Esophagus muscularis mucosa (tissue), 4 donors: ENCODE measurements at regions not wholly inside any gene's neighbourhood (a gene's known extent, or its start where the extent isn't known, plus 50 kb on each side); places are given as distances from the start of the nearest gene placed in this dataset.
A peak's percentile ranks its signal among the peaks of the same experiment; 100 is the strongest.

Experiments
- DNase-seq: peaks from one replicate; pipeline ENCODE4 v3.0.0-alpha.2; 2017; ENCODE audit errors: extremely low spot score
- H3K27ac ChIP-seq, 4 donors: fragments of 200-600 bp; sonication (generic); replicated peaks in 1 of 4; 1 replicate in 3 of 4; 2 replicates in 1 of 4; pipeline ENCODE4 v1.5.1; 2016 to 2019; ENCODE audit warnings: mild to moderate bottlenecking in 1 of 4
- H3K27me3 ChIP-seq, 4 donors: fragments of 200-600 bp; sonication (generic); one replicate each; pipeline versions ENCODE4 v1.5.1 to v1.6.0; 2016 to 2019
- H3K36me3 ChIP-seq, 4 donors: fragments of 200-600 bp; sonication (generic); one replicate each; pipeline ENCODE4 v1.5.1; 2016 to 2019
- H3K4me1 ChIP-seq, 4 donors: fragments of 200-600 bp; sonication (generic); one replicate each; pipeline ENCODE4 v1.5.1; 2016 to 2019
- H3K4me3 ChIP-seq, 4 donors: fragments of 200-600 bp; sonication (generic); 1 replicate in 2 of 4; 2 replicates in 2 of 4; pipeline ENCODE4 v1.5.1; 2016 to 2019; ENCODE audit warnings: mild to moderate bottlenecking in 4 of 4, moderate library complexity in 1 of 4
- H3K9me3 ChIP-seq, 4 donors: fragments of 200-600 bp; sonication (generic); 1 replicate in 3 of 4; 2 replicates in 1 of 4; pipeline ENCODE4 v1.5.1; 2016 to 2019
- EP300 ChIP-seq: sonication (generic); formaldehyde crosslinking; IDR thresholded peaks from one replicate; pipeline ENCODE4 v1.6.1; 2017; ENCODE audit warnings: antibody characterized with exemption
- POLR2A ChIP-seq: fragments of 450-650 bp; IDR thresholded peaks from one replicate; pipeline ENCODE4 v1.6.1; 2017; ENCODE audit warnings: antibody characterized with exemption, moderate library complexity, mild to moderate bottlenecking, low read depth
- POLR2AphosphoS5 ChIP-seq, 2 donors: sonication (generic); formaldehyde crosslinking; IDR thresholded peaks; one replicate each; pipeline ENCODE4 v1.6.1; 2017; ENCODE audit warnings: antibody characterized with exemption in 2 of 2
- WGBS: methylation state at CpG from one replicate; pipeline ENCODE4 v1.1.5; 2018; 5-methylcytosine and 5-hydroxymethylcytosine counted together
- intact Hi-C: fragments of 100-400 bp; cut with DNase I; formaldehyde crosslinking; loops from one replicate; pipeline ENCODE4 v1.15.1; 2023
- TF ChIP-seq, protein P1 (sequence below), 3 experiments: fragments of 200-600 bp in 2 of 3; fragments of 450-650 bp in 1 of 3; sonication (generic) in 2 of 3; IDR thresholded peaks; one replicate each; pipeline ENCODE4 v1.5.1; 2017 to 2019; ENCODE audit warnings: antibody characterized with exemption in 3 of 3, mild to moderate bottlenecking in 2 of 3, moderate library complexity in 1 of 3

GRCh38 chr16:85350973-85351372, 238.7 kb upstream of the CIBAR2 start:
- Histone ChIP-seq H3K27me3 (no peaks in the 10 kb centered on the region), H3K36me3 (no peaks in the 10 kb centered on the region), H3K4me1 (peaks cover 12 to 46% (median 36%) of the 10 kb centered on the region in 4 donors), H3K9me3 (no peaks in the 10 kb centered on the region), H3K4me3 (no peak overlapping the region), H3K27ac (peak overlapping the region; percentile 47 to 71 (median 58))
- intact Hi-C loops, result no loop called here
- DNase-seq, result no peak
- 17% methylated on average over 3 of the region's 4 CpGs for WGBS
- TF ChIP-seq POLR2A (no peak), POLR2AphosphoS5 (IDR thresholded peaks at IDR 0.05) (peak; percentile 63 to 75)

GRCh38 chr16:85353013-85353412, 240.7 kb upstream of the CIBAR2 start:
- no peaks in the 10 kb centered on the region for H3K9me3 ChIP-seq
- intact Hi-C loops, result no loop called here
- no peaks in the 10 kb centered on the region for H3K36me3 ChIP-seq
- 99% methylated on average over 9 of the region's 10 CpGs for WGBS
- H3K27me3 ChIP-seq, result no peaks in the 10 kb centered on the region
- H3K27ac ChIP-seq, result no peak overlapping the region
- peaks cover 12 to 46% (median 36%) of the 10 kb centered on the region in 4 donors for H3K4me1 ChIP-seq
- no peak overlapping the region for H3K4me3 ChIP-seq
- no peak for DNase-seq
- TF ChIP-seq EP300 (no peak), POLR2A (no peak), POLR2AphosphoS5 (IDR thresholded peaks at IDR 0.05) (no peak)
- TF ChIP-seq, protein P1, sequence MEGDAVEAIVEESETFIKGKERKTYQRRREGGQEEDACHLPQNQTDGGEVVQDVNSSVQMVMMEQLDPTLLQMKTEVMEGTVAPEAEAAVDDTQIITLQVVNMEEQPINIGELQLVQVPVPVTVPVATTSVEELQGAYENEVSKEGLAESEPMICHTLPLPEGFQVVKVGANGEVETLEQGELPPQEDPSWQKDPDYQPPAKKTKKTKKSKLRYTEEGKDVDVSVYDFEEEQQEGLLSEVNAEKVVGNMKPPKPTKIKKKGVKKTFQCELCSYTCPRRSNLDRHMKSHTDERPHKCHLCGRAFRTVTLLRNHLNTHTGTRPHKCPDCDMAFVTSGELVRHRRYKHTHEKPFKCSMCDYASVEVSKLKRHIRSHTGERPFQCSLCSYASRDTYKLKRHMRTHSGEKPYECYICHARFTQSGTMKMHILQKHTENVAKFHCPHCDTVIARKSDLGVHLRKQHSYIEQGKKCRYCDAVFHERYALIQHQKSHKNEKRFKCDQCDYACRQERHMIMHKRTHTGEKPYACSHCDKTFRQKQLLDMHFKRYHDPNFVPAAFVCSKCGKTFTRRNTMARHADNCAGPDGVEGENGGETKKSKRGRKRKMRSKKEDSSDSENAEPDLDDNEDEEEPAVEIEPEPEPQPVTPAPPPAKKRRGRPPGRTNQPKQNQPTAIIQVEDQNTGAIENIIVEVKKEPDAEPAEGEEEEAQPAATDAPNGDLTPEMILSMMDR (IDR thresholded peaks at IDR 0.05), result no peak

- H3K27ac ChIP-seq, result no peak overlapping the region
- no peak overlapping the region for H3K4me3 ChIP-seq
- intact Hi-C loops, result no loop called here
- DNase-seq, result no peak
- H3K9me3 ChIP-seq, result no peaks in the 10 kb centered on the region
- H3K36me3 ChIP-seq, result no peaks in the 10 kb centered on the region
- H3K27me3 ChIP-seq, result no peaks in the 10 kb centered on the region
- 84% methylated on average over 15 of the region's 15 CpGs for WGBS
- peaks cover 12 to 53% (median 42%) of the 10 kb centered on the region in 4 donors for H3K4me1 ChIP-seq
- no peak for TF ChIP-seq POLR2A
Observed at GRCh38 chr16:85353839-85354685, 241.8 kb upstream of the CIBAR2 start.

DNA sequence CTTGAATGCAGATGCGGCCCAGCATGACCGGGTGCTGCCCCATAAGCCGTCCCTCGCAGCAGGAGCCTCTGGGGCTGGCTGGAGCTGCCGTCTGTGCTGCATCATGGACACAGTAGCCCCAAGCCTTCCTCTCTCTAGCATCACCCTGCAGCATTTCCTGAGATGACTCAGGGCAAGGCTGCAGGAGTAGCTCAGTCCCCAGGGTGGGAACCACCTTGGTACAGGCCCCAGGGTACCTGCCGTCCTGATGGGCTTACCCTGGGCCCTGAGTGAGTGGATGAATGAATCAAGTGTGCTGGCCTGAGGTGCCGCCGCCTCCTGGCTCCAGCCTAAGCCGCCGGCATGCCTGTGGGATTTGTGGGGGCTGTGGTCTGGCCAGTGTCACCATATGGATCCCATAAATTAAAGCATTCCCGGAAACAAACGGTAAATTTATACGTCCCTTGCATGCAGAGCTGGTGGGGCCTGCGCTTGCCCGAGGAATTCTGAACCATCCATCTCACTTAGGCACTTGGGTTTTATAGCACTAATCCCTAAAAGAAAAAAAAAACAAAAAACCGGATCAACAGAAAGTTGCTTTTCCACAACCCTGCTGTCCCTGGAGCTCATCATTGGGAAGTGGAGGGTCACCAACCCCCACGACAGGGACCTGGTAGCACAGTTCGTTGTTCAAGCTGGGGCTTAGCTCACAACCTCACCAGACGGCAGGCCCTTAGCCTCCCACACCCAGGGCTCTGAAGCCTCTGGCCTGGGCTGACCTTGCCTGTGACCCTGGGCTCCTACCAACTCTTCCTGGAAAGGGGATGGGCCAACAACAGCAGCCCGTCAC, 242.6 kb upstream of the CIBAR2 start:
- Histone ChIP-seq H3K4me1 (peaks cover 12 to 51% (median 45%) of the 10 kb centered on the region in 4 donors), H3K9me3 (no peaks in the 10 kb centered on the region), H3K27ac (no peak overlapping the region), H3K4me3 (no peak overlapping the region), H3K27me3 (no peaks in the 10 kb centered on the region), H3K36me3 (no peaks in the 10 kb centered on the region)
- intact Hi-C loops, result no loop called here
- TF ChIP-seq POLR2A, result no peak
- TF ChIP-seq EP300, result no peak
- TF ChIP-seq, protein P1 (IDR thresholded peaks at IDR 0.05), result no peak
- no peak for TF ChIP-seq POLR2AphosphoS5 (IDR thresholded peaks at IDR 0.05)
- WGBS, result 71% methylated on average over 12 of the region's 20 CpGs
- no peak for DNase-seq

DNA sequence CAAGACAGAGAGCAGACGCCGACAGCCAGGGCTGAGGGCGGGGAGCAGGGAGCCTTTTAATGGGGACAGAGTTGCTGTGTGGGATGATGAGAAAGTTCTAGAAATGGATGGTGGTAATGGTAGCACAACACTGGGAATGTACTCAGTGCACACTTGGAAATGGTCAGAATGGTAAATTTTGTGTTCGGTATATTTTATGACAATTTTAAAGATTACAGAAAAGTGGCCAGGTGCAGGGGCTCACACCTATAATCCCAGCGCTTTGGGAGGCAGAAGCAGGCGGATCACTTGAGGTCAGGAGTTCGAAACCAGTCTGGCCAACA, 243.2 kb upstream of the CIBAR2 start:
- Histone ChIP-seq H3K27me3 (no peaks in the 10 kb centered on the region), H3K4me3 (no peak overlapping the region), H3K4me1 (peaks cover 10 to 51% (median 45%) of the 10 kb centered on the region in 4 donors), H3K9me3 (no peaks in the 10 kb centered on the region), H3K27ac (no peak overlapping the region), H3K36me3 (no peaks in the 10 kb centered on the region)
- no peak for DNase-seq
- intact Hi-C loops, result no loop called here
- 86% methylated on average over 7 of the region's 7 CpGs for WGBS
- TF ChIP-seq POLR2AphosphoS5 (IDR thresholded peaks at IDR 0.05) (no peak), POLR2A (no peak), EP300 (no peak)
- TF ChIP-seq, protein P1 (IDR thresholded peaks at IDR 0.05), result no peak
